C4-2B (cell line): ENCODE measurements at regions not wholly inside any gene's neighbourhood (a gene's known extent, or its start where the extent isn't known, plus 50 kb on each side); places are given as distances from the start of the nearest gene placed in this dataset.

Experiments used
- H3K27ac ChIP-seq: fragments of 450-650 bp; 2 replicates; pipeline ENCODE4 v1.5.1; 2017
- ZFX ChIP-seq: fragments of 450-650 bp; IDR thresholded peaks from 2 replicates; pipeline ENCODE4 v1.6.1; 2017
- TF ChIP-seq, protein P1 (sequence below): fragments of 450-650 bp; conservative IDR thresholded peaks from 2 replicates; pipeline ENCODE4 v1.5.1; 2017; ENCODE audit warnings: mild to moderate bottlenecking

DNA sequence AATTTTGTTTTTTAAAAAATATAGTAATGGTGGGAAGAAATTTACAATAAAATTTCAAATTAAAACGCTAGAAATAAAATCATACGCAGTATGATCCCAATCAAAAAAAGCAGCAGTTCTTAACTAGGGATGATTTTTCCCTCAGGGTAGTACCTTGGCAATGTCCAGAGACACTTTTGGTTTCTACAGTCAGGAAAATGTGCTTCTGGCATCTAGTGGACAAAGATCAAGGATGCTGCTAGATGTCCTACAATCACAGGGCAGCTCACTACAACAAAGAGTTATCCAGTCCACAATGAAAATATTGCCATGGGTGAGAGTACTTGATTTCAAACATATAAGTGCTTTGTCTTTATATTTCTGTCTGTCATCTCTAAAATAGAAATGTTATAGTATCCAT is 400.2 kb upstream of the SGCD start:
- no peak overlapping the region for H3K27ac ChIP-seq
- TF ChIP-seq, protein P1, sequence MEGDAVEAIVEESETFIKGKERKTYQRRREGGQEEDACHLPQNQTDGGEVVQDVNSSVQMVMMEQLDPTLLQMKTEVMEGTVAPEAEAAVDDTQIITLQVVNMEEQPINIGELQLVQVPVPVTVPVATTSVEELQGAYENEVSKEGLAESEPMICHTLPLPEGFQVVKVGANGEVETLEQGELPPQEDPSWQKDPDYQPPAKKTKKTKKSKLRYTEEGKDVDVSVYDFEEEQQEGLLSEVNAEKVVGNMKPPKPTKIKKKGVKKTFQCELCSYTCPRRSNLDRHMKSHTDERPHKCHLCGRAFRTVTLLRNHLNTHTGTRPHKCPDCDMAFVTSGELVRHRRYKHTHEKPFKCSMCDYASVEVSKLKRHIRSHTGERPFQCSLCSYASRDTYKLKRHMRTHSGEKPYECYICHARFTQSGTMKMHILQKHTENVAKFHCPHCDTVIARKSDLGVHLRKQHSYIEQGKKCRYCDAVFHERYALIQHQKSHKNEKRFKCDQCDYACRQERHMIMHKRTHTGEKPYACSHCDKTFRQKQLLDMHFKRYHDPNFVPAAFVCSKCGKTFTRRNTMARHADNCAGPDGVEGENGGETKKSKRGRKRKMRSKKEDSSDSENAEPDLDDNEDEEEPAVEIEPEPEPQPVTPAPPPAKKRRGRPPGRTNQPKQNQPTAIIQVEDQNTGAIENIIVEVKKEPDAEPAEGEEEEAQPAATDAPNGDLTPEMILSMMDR, result no peak
- TF ChIP-seq ZFX, result no peak

DNA sequence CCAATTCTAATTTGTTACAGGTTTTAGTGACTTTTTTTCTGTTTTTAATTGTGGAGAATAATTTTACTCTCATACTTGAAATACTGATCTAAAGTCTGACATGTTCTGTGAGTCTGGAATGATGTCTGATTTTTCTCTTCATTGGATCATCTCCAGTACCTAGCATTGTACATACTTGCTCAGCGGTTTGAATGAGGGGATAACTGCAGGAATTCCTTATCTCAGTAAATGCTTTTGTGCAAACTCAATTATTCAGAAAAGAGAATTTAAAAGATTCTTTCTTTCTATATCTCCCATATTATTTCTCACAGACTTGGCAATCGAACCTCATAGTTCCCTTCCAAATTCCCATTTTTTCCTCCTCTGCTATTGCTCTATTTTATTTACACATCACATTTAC is 397.9 kb upstream of the SGCD start:
- no peak for TF ChIP-seq ZFX
- TF ChIP-seq, protein P1, result no peak
- no peak overlapping the region for H3K27ac ChIP-seq

DNA sequence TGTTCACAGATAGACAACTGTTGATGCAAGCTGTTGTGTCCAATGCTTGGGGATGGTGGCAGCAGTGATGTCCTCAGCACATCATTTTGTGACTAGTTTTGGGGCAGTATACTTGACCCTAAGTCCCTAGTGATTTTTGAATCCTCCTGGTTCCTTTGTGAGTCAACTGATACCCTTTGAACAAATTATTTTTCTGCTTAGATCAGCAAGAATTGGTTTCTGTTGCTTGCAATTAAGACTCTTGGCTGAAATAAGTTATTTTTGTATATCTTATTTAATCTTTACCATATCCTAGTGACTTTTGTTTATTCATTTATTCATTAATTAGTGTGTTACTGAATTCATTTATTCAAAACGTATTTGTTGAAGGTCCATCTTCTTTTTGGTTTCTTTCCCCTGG is 392.0 kb upstream of the SGCD start:
- no peak overlapping the region for H3K27ac ChIP-seq
- no peak for TF ChIP-seq ZFX
- TF ChIP-seq, protein P1, result no peak

DNA sequence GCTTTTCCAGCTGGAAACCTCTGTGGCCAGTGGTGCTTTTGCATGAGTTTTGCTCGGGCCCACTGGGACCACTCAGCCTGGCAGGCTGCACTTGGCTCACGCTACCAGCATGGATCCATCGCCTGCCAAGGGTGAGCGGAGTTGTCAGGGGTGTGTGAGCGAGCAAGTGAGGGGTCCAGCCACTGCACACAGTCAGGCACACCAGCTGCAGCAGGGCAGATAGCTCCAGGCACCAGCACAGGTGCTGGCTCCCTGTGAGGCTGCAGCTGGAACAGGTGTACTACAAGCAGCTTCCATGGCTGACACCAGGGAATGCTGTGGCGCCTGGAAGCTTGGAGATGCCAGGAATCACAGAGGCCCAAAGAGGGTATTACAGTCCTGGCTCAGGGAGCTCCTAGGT is 391.2 kb upstream of the SGCD start:
- H3K27ac ChIP-seq, result no peak overlapping the region
- TF ChIP-seq, protein P1, result no peak
- TF ChIP-seq ZFX, result no peak

DNA sequence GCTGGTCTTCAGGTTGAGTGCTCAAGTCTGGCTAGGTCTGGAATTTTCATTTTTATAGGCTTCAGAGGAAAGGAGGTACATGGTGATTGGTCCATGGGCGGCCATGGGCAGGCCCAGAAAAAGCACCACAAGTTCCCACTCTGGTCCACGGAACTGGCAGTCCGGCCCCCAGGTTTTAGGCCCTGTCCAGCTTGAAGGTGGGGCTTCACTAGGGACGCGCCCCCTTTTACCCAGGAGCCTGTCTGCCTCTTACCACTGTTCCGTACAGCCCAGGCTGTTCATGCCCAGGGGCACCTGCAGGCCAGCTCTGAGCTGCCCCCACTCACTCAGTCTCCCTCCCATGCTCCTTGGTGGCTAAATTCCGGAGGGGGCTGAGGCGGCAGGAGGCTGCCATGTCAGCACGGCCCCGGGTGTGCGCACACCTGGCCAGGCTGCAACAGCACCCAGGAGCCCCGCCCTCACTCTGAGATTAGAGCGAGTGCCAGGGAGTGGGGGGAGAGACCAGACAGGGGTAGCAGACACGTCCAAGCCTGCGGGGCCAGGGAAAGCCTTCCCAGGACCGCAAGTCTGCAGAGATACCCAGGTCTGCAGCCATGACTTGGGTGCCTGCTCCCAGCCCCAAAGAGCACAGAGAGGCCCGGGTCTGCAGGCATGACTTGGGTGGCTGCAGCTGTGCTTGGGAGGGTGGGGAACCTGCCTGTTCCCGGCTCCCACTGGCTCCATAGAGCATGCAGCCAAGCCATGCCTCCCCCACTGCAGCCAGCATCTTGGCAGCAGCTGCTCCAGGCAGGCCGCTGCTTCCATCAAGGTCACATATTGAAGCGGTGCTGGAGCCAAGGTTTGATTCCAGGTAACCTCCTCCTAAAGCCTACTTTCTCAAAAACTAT is 390.2 kb upstream of the SGCD start:
- TF ChIP-seq, protein P1, result no peak
- TF ChIP-seq ZFX, result no peak
- H3K27ac ChIP-seq, result no peak overlapping the region

DNA sequence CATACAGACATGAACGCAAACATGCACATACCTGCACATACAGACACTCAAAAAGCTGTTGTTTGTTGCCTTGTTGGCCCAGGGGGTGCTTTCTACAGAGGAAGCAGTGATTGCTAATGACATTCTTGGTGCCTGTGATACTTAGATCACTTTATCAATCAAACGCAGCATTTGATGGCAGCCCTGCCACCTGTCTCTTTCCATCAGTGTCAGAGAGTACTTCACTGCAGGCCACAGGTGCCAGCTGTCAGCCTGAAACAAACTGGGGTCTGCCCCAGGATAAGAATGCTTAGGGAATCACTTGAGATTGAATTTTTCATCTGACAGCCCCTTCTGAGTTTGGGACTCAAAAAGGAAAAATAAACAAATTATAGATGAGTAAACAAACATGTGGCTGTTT is 388.9 kb upstream of the SGCD start:
- no peak overlapping the region for H3K27ac ChIP-seq
- no peak for TF ChIP-seq ZFX
- TF ChIP-seq, protein P1, result no peak

DNA sequence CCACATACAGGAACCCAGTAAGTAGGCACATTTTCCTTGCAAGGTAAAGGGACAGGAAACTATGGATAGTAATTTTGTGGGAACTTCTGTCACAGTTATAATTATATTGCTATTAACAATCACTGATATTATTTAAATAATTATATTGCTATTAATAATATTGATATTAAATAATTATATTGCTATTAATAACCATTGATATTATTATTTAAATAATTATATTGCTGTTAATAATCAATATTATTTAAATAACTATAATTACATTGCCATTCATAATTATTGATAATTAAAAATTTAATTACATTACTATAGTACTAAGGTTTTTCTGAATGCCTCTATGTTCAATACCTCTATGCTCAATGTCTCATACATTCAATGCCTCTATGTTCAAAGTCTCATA is 385.6 kb upstream of the SGCD start:
- H3K27ac ChIP-seq, result no peak overlapping the region
- TF ChIP-seq ZFX, result no peak
- TF ChIP-seq, protein P1, result no peak
